ENCODE measurements at regions not wholly inside any gene's neighbourhood (a gene's known extent, or its start where the extent isn't known, plus 50 kb on each side); places are given as distances from the start of the nearest gene placed in this dataset.
"Not testable (repeated sequence)": the region's sequence is repeated elsewhere in the genome, so short reads cannot be mapped to it uniquely, and the experiment has no call there.

DNA sequence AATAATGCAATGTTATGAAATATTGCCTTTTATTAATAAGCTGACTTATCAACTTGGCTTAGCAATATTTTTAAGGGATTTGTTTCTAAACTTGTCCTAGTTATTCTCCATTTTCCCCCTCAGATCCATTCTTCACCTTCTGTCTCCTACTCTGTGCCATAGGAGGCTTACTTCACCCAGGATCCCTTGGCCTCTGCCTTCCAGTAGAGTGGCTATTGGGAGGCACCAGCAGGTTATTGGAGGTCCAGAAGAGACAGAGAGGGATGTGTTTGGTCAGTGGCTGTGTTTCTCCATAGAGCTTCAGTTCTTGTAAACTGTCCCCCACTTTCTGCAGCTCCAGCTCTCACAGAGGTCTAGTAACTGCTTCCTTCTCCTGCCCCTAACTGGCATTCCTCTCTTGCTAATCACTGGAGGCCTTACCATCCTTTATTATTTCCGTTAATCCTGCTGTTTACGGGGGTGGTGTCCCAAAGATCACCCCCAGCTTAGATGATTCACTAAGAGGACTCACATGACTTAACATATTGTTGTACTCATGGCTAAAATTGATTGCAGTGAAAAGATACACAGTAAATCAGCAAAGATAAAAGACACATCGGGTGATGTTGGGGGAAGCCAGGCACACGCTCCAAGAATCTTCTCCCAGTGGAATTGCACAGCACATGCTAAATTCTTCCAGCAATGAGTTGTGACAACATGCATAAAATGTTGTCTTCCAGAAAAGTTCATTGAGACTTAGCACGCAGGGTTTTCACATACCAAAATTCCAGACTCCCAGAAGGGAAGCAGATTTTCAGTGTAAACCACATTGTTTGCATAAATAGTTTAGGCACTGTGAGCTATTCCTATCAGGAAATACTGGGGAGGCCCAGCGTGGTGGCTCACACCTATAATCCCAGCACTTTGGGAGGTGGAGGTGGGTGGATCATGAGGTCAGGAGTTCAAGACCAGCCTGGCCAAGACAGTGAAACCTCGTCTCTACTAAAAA, 67.5 kb downstream of the RPL22L1 start:
- no peaks in the 10 kb centered on the region for H3K36me3 ChIP-seq (ENCODE audit: control insufficient read depth in 4 of 4, insufficient read depth in 4 of 4, low read length in 4 of 4)
- peak in 2 of 3 donors; percentile 50 to 60 for DNase-seq
- ATAC-seq (ENCODE audit: insufficient read depth, low FRiP score), result no peak
- peaks cover 0 to 4% (median 0%) of the 10 kb centered on the region in 3 donors for H3K27me3 ChIP-seq (ENCODE audit: control insufficient read depth in 3 of 3, insufficient read depth in 3 of 3, low read length in 2 of 3)
- H3K4me1 ChIP-seq (ENCODE audit: control insufficient read depth in 5 of 5, insufficient read depth in 5 of 5, low read length in 5 of 5), result peaks cover 0 to 4% (median 0%) of the 10 kb centered on the region in 5 donors
- no peak overlapping the region for H3K27ac ChIP-seq (ENCODE audit: low read depth in 1 of 2, low read length in 1 of 2)
- no peak overlapping the region for H3K4me3 ChIP-seq
- H3K9me3 ChIP-seq (ENCODE audit: control insufficient read depth in 4 of 4, insufficient read depth in 3 of 4, low read length in 3 of 4), result peaks cover 0 to 3% (median 0%) of the 10 kb centered on the region in 4 donors
- 62 to 70% methylated on average over 7 of the region's 7 CpGs for WGBS, 2 donors
- TF ChIP-seq, protein P1, sequence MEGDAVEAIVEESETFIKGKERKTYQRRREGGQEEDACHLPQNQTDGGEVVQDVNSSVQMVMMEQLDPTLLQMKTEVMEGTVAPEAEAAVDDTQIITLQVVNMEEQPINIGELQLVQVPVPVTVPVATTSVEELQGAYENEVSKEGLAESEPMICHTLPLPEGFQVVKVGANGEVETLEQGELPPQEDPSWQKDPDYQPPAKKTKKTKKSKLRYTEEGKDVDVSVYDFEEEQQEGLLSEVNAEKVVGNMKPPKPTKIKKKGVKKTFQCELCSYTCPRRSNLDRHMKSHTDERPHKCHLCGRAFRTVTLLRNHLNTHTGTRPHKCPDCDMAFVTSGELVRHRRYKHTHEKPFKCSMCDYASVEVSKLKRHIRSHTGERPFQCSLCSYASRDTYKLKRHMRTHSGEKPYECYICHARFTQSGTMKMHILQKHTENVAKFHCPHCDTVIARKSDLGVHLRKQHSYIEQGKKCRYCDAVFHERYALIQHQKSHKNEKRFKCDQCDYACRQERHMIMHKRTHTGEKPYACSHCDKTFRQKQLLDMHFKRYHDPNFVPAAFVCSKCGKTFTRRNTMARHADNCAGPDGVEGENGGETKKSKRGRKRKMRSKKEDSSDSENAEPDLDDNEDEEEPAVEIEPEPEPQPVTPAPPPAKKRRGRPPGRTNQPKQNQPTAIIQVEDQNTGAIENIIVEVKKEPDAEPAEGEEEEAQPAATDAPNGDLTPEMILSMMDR (IDR thresholded peaks at IDR 0.05; ENCODE audit: control extremely low read depth, extremely low read depth), result no peak
- H3K9ac ChIP-seq (ENCODE audit: insufficient read depth in 1 of 2, low read length in 2 of 2), result no peak overlapping the region

DNA sequence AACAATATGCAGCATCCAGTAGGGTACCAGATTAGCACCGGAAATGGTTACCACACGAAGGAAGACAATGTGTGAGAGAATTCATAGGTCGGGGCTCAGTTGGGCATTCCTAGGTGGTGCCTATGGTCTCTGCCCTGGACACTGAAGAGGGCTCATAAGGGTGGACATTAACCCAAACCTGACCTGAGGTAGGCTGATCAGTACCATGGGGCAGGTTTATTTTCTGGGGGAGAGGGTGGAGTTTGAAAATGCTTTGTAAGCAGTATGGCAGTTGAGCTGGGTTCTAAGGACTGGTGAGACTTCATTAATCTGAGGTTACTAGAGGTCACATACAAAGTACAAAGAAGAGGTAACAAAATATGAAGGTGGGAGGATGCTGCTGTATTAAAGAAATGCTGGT, 68.4 kb downstream of the RPL22L1 start:
- H3K27ac ChIP-seq (ENCODE audit: low read depth in 1 of 2, low read length in 1 of 2), result no peak overlapping the region
- no peak for ATAC-seq (ENCODE audit: insufficient read depth, low FRiP score)

DNA sequence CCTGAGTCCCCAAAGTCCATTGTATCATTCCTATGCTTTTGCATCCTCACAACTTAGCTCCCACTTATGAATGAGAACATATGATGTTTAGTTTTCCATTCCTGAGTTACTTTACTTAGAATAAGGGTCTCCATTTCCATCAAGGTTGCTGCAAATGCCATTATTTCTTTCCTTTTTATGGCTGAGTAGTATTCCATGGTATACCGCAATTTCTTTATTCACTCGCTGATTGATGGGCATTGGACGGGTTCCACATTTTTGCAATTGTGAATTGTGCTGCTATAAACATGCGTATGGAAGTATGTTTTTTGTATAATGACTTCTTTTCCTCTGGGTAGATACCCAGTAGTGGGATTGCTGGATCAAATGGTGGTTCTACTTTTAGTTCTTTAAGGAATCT, 69.7 kb downstream of the RPL22L1 start:
- not testable (repeated sequence) for H3K4me1 ChIP-seq (ENCODE audit: control insufficient read depth in 5 of 5, insufficient read depth in 5 of 5, low read length in 5 of 5)
- 84 to 92% methylated on average over 4 of the region's 4 CpGs for WGBS, 2 donors

More for the DNA sequence above, 68.4 kb downstream of the RPL22L1 start:
- WGBS, 2 donors, result 86 to 96% methylated on average over 3 of the region's 3 CpGs
- peaks cover 0 to 4% (median 0%) of the 10 kb centered on the region in 3 donors for H3K27me3 ChIP-seq (ENCODE audit: control insufficient read depth in 3 of 3, insufficient read depth in 3 of 3, low read length in 2 of 3)
- H3K9ac ChIP-seq (ENCODE audit: insufficient read depth in 1 of 2, low read length in 2 of 2), result no peak overlapping the region
- no peaks in the 10 kb centered on the region for H3K36me3 ChIP-seq (ENCODE audit: control insufficient read depth in 4 of 4, insufficient read depth in 4 of 4, low read length in 4 of 4)
- no peak overlapping the region for H3K4me3 ChIP-seq
- TF ChIP-seq, protein P1 (IDR thresholded peaks at IDR 0.05; ENCODE audit: control extremely low read depth, extremely low read depth), result no peak
- peaks cover 0 to 3% (median 0%) of the 10 kb centered on the region in 4 donors for H3K9me3 ChIP-seq (ENCODE audit: control insufficient read depth in 4 of 4, insufficient read depth in 3 of 4, low read length in 3 of 4)
- no peak for DNase-seq
- H3K4me1 ChIP-seq (ENCODE audit: control insufficient read depth in 5 of 5, insufficient read depth in 5 of 5, low read length in 5 of 5), result peaks cover 0 to 4% (median 0%) of the 10 kb centered on the region in 5 donors

DNA sequence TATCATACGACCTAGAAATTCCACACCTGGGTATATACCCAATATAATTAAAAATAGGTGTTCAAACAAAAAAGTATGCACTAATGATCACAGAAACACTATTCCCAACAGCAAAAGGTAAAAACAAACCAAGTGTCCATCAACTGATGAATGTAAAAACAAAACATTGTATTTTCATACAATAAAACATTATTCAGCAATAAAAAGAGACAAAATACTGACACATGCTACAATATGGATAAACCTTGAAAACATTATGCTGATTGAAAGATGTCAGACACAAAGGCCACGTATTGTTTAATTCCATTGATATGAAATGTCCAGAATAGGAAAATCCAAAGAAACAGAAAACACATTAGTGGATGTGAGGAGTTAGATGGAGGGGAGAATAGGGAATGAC, 71.0 kb downstream of the RPL22L1 start:
- H3K27ac ChIP-seq (ENCODE audit: low read depth in 1 of 2, low read length in 1 of 2), result no peak overlapping the region
- H3K27me3 ChIP-seq (ENCODE audit: control insufficient read depth in 3 of 3, insufficient read depth in 3 of 3, low read length in 2 of 3), result peaks cover 0 to 4% (median 0%) of the 10 kb centered on the region in 3 donors
- 83 to 92% methylated on average over 2 of the region's 2 CpGs for WGBS, 2 donors
- DNase-seq (no peak), ATAC-seq (ENCODE audit: insufficient read depth, low FRiP score) (no peak)
- peaks cover 0 to 3% (median 0%) of the 10 kb centered on the region in 4 donors for H3K9me3 ChIP-seq (ENCODE audit: control insufficient read depth in 4 of 4, insufficient read depth in 3 of 4, low read length in 3 of 4)
- no peaks in the 10 kb centered on the region for H3K36me3 ChIP-seq (ENCODE audit: control insufficient read depth in 4 of 4, insufficient read depth in 4 of 4, low read length in 4 of 4)
- no peak overlapping the region for H3K4me3 ChIP-seq
- no peak overlapping the region for H3K9ac ChIP-seq (ENCODE audit: insufficient read depth in 1 of 2, low read length in 2 of 2)
- TF ChIP-seq, protein P1 (IDR thresholded peaks at IDR 0.05; ENCODE audit: control extremely low read depth, extremely low read depth), result no peak
- peaks cover 0 to 4% (median 0%) of the 10 kb centered on the region in 5 donors for H3K4me1 ChIP-seq (ENCODE audit: control insufficient read depth in 5 of 5, insufficient read depth in 5 of 5, low read length in 5 of 5)

More for the DNA sequence above, 69.7 kb downstream of the RPL22L1 start:
- H3K9ac ChIP-seq (ENCODE audit: insufficient read depth in 1 of 2, low read length in 2 of 2); H3K27me3 ChIP-seq (ENCODE audit: control insufficient read depth in 3 of 3, insufficient read depth in 3 of 3, low read length in 2 of 3); DNase-seq; H3K4me3 ChIP-seq; H3K27ac ChIP-seq (ENCODE audit: low read depth in 1 of 2, low read length in 1 of 2); H3K36me3 ChIP-seq (ENCODE audit: control insufficient read depth in 4 of 4, insufficient read depth in 4 of 4, low read length in 4 of 4); H3K9me3 ChIP-seq (ENCODE audit: control insufficient read depth in 4 of 4, insufficient read depth in 3 of 4, low read length in 3 of 4); ATAC-seq (ENCODE audit: insufficient read depth, low FRiP score): not testable (repeated sequence)
